GM23338 (cell line): ENCODE measurements at regions not wholly inside any gene's neighbourhood (a gene's known extent, or its start where the extent isn't known, plus 50 kb on each side); places are given as distances from the start of the nearest gene placed in this dataset.

ENCODE experiments used
- ATAC-seq: fragments of 200-7000 bp; cut with Tn5 transposase; 3 replicates; pipeline ENCODE4 v1.9.1; 2020
- DNase-seq: peaks from one replicate; pipeline ENCODE4 v3.0.0-alpha.2; 2015; ENCODE audit warnings: low spot score
- H2AFZ ChIP-seq: fragments of 200-600 bp; sonication (generic); 2 replicates; pipeline ENCODE4 v1.8.0; 2016; ENCODE audit warnings: antibody characterized with exemption, mild to moderate bottlenecking, moderate library complexity
- H3F3A ChIP-seq: fragments of 200-600 bp; sonication (generic); replicated peaks from 2 replicates; pipeline ENCODE4 v1.8.0; 2017; ENCODE audit warnings: antibody characterized with exemption, mixed run types, low read depth
- H3K27ac ChIP-seq: fragments of 200-600 bp; sonication (generic); 2 replicates; pipeline ENCODE4 v1.6.1; 2016; ENCODE audit warnings: low read depth
- H3K27me3 ChIP-seq: fragments of 200-600 bp; sonication (generic); 2 replicates; pipeline ENCODE4 v1.8.0; 2016; ENCODE audit warnings: mild to moderate bottlenecking, mixed run types, moderate library complexity; ENCODE audit not compliant: insufficient read depth
- H3K36me3 ChIP-seq: fragments of 200-600 bp; sonication (generic); 2 replicates; pipeline ENCODE4 v1.8.0; 2016; ENCODE audit warnings: mild to moderate bottlenecking; ENCODE audit not compliant: insufficient read depth
- H3K4me1 ChIP-seq: fragments of 200-600 bp; sonication (generic); 2 replicates; pipeline ENCODE4 v1.8.0; 2016; ENCODE audit warnings: mild to moderate bottlenecking, moderate library complexity; ENCODE audit not compliant: insufficient read depth
- H3K4me2 ChIP-seq: fragments of 200-600 bp; sonication (generic); 2 replicates; pipeline ENCODE4 v1.7.1; 2017; ENCODE audit warnings: mixed run types
- H3K4me3 ChIP-seq: fragments of 200-600 bp; sonication (generic); 2 replicates; pipeline ENCODE4 v1.6.1; 2016; ENCODE audit warnings: mixed run types
- H3K79me2 ChIP-seq: fragments of 200-600 bp; sonication (generic); replicated peaks from 2 replicates; pipeline ENCODE4 v1.8.0; 2017; ENCODE audit warnings: mild to moderate bottlenecking; ENCODE audit not compliant: insufficient read depth
- H3K9me2 ChIP-seq: fragments of 200-600 bp; sonication (generic); 2 replicates; pipeline ENCODE4 v1.8.0; 2017; ENCODE audit not compliant: insufficient read depth
- H4K20me1 ChIP-seq: fragments of 200-600 bp; sonication (generic); replicated peaks from 2 replicates; pipeline ENCODE4 v1.8.0; 2017; ENCODE audit warnings: mild to moderate bottlenecking; ENCODE audit not compliant: insufficient read depth
- H3K27ac Mint-ChIP-seq: 2 replicates; pipeline ENCODE4 v1.8.0; 2020; ENCODE audit warnings: inconsistent platforms, mild to moderate bottlenecking, moderate library complexity, mixed read lengths
- H3K27me3 Mint-ChIP-seq: 3 replicates; pipeline ENCODE4 v1.8.0; 2022; ENCODE audit warnings: low read depth, mild to moderate bottlenecking, moderate library complexity, mixed read lengths, inconsistent platforms; ENCODE audit not compliant: insufficient read depth, poor library complexity
- H3K36me3 Mint-ChIP-seq: 3 replicates; pipeline ENCODE4 v1.8.0; 2021; ENCODE audit warnings: low read depth, mild to moderate bottlenecking, inconsistent platforms, moderate library complexity, mixed read lengths
- H3K4me1 Mint-ChIP-seq: 3 replicates; pipeline ENCODE4 v1.8.0; 2020; ENCODE audit warnings: mild to moderate bottlenecking, inconsistent platforms, mixed read lengths
- H3K4me3 Mint-ChIP-seq: 3 replicates; pipeline ENCODE4 v1.8.0; 2021; ENCODE audit warnings: moderate library complexity, mild to moderate bottlenecking, inconsistent platforms, mixed read lengths
- H3K9me3 Mint-ChIP-seq: 3 replicates; pipeline ENCODE4 v1.8.0; 2020; ENCODE audit warnings: moderate library complexity, mild to moderate bottlenecking, inconsistent platforms, mixed read lengths
- CREB1 ChIP-seq: fragments of 250-450 bp; sonication (Bioruptor Pico); IDR thresholded peaks from 2 replicates; pipeline ENCODE4 v1.5.0; 2020; ENCODE audit warnings: low read depth, mild to moderate bottlenecking, moderate library complexity
- CTCF ChIP-seq, 2 experiments: fragments of 200-600 bp in 1 of 2; sonication (generic) in 1 of 2; conservative IDR thresholded peaks; 2 replicates each; pipeline versions ENCODE4 v1.5.1 to v1.6.1; 2016 to 2017; ENCODE audit warnings: antibody characterized with exemption in 2 of 2, low read depth in 2 of 2, mild to moderate bottlenecking in 2 of 2, moderate library complexity in 1 of 2
- ETS1 ChIP-seq: IDR thresholded peaks from 2 replicates; pipeline ENCODE4 v1.6.1; 2016; ENCODE audit warnings: antibody characterized with exemption
- EZH2 ChIP-seq: fragments of 200-600 bp; sonication (generic); IDR thresholded peaks from one replicate; pipeline ENCODE4 v1.8.0; 2017; ENCODE audit warnings: antibody characterized with exemption, mild to moderate bottlenecking, low read depth; ENCODE audit not compliant: unreplicated experiment
- EZH2phosphoT487 ChIP-seq: fragments of 200-600 bp; sonication (generic); IDR thresholded peaks from one replicate; pipeline ENCODE4 v1.8.1; 2018; ENCODE audit warnings: antibody characterized with exemption; ENCODE audit not compliant: unreplicated experiment
- JUNB ChIP-seq: IDR thresholded peaks from one replicate; pipeline ENCODE4 v1.6.1; 2016; ENCODE audit warnings: antibody characterized with exemption; ENCODE audit not compliant: unreplicated experiment
- NANOG ChIP-seq: IDR thresholded peaks from 2 replicates; pipeline ENCODE4 v1.6.1; 2016; ENCODE audit warnings: antibody characterized with exemption, borderline replicate concordance
- POLR2AphosphoS5 ChIP-seq: IDR thresholded peaks from 2 replicates; pipeline ENCODE4 v1.6.1; 2016; ENCODE audit warnings: antibody characterized with exemption, low read depth
- REST ChIP-seq: IDR thresholded peaks from one replicate; pipeline ENCODE4 v1.6.1; 2018; ENCODE audit warnings: antibody characterized with exemption; ENCODE audit not compliant: unreplicated experiment
- STAT1 ChIP-seq: IDR thresholded peaks from one replicate; pipeline ENCODE4 v1.6.1; 2016; ENCODE audit warnings: antibody characterized with exemption; ENCODE audit not compliant: unreplicated experiment
- ZNF114 ChIP-seq: fragments of 250-450 bp; sonication (Bioruptor Pico); IDR thresholded peaks from 2 replicates; pipeline ENCODE4 v1.5.0; 2020; ENCODE audit warnings: mild to moderate bottlenecking, moderate library complexity
- ZNF331 ChIP-seq: fragments of 250-450 bp; sonication (Bioruptor Pico); IDR thresholded peaks from 2 replicates; pipeline ENCODE4 v1.5.0; 2020; ENCODE audit warnings: low read depth, mild to moderate bottlenecking, moderate library complexity
- ZNF462 ChIP-seq: fragments of 250-450 bp; sonication (Bioruptor Pico); IDR thresholded peaks from 2 replicates; pipeline ENCODE4 v1.5.0; 2020; ENCODE audit warnings: mild to moderate bottlenecking, moderate library complexity

- Histone ChIP-seq H4K20me1 (no peaks in the 10 kb centered on the region), H3K27ac (no peak overlapping the region), H3K36me3 (no peaks in the 10 kb centered on the region), H3K79me2 (no peaks in the 10 kb centered on the region), H2AFZ (no peak overlapping the region), H3K27me3 (no peaks in the 10 kb centered on the region), H3K4me2 (no peak overlapping the region), H3F3A (no peaks in the 10 kb centered on the region), H3K4me1 (no peaks in the 10 kb centered on the region), H3K9me2 (no peaks in the 10 kb centered on the region), H3K4me3 (no peak overlapping the region)
- Mint-ChIP-seq H3K36me3 (no peaks in the 10 kb centered on the region), H3K27me3 (peaks cover 6% of the 10 kb centered on the region), H3K27ac (no peak overlapping the region), H3K4me3 (no peak overlapping the region), H3K9me3 (no peaks in the 10 kb centered on the region), H3K4me1 (no peaks in the 10 kb centered on the region)
- TF ChIP-seq EZH2 (no peak), CREB1 (CRISPR knock-in tag) (no peak), JUNB (no peak), EZH2phosphoT487 (no peak), CTCF (conservative IDR thresholded peaks at IDR 0.05; ENCODE audit: low read depth in 2 of 2) (no peak), STAT1 (no peak), ZNF331 (CRISPR knock-in tag) (no peak), ETS1 (no peak), ZNF114 (CRISPR knock-in tag) (no peak), REST (no peak), NANOG (no peak), POLR2AphosphoS5 (no peak), ZNF462 (CRISPR knock-in tag) (no peak)
- ATAC-seq = no peak
- DNase-seq = no peak
Measured at GRCh38 chr18:22276334-22276713, 106.9 kb downstream of the GATA6 start.
